ENCODE measurements at regions not wholly inside any gene's neighbourhood (a gene's known extent, or its start where the extent isn't known, plus 50 kb on each side); places are given as distances from the start of the nearest gene placed in this dataset.

DNA sequence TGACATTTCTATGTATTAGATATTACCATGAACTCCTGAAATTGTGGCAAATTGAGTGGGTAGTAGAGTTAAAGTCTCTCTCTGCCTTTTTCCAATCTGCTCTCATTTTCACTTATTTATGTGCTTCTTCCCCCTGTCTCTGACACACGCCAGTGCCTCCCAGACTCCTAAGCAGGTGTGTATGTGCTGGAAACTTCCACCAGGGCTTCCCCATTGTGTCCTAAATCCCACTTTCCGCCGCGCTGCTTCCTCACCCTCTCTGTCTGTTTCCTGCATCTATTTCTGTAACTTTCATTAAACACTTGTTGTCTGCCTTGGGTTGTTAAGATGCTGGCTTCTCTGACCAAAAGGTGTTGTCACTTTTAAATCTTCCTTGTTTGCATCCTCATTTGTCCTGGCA is 97.6 kb upstream of the HDGFL1 start:
- Histone ChIP-seq H3K27ac (no peak overlapping the region), H3K36me3 (ENCODE audit: insufficient read depth, low read length) (no peaks in the 10 kb centered on the region), H3K9me3 (ENCODE audit: low read depth, low read length) (no peaks in the 10 kb centered on the region), H3K4me3 (no peak overlapping the region), H3K9ac (ENCODE audit: insufficient read length) (no peak overlapping the region)
- TF ChIP-seq POLR2AphosphoS5 (IDR thresholded peaks at IDR 0.05; ENCODE audit: borderline replicate concordance, low read depth, low read length) (no peak), EZH2 (IDR thresholded peaks at IDR 0.05) (no peak), FOXP2 (optimal IDR thresholded peaks at IDR 0.05; ENCODE audit: control extremely low read depth, extremely low read length, insufficient read depth) (no peak)
- no peak for DNase-seq (ENCODE audit: low read depth, low spot score)

DNA sequence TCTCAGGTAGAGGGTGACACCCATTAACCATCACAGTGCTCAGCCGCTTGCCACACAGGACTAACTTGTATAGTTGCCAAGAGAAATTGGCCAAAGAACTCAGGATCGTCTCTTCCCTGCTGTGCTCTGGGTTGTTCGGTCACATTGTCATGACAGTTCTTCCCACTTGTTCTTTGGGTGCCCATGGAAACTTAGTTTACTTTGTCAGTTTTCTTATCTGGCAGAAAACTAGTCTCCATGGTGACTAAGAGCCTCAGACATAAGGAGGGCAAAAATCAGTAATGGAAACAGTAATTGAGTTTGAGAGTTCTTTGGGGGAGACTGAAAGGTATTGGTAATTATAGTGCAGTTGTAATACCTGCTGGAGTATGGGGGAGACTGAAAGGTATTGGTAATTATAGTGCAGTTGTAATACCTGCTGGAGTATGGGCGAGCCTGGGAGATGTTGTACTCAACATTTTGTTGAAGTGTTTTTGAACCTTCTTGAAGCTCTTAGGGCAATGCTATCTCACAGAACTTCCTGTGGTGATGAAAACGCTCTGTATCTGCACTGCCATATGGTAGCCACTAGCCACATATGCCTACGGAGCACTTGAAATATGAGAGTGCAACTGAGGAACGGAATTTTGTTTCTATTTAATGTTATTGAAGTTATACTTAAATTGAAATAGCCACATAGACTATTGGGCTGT is 95.2 kb upstream of the HDGFL1 start:
- Histone ChIP-seq H3K9ac (ENCODE audit: insufficient read length) (no peak overlapping the region), H3K36me3 (ENCODE audit: insufficient read depth, low read length) (no peaks in the 10 kb centered on the region), H3K27ac (no peak overlapping the region), H3K4me3 (no peak overlapping the region), H3K9me3 (ENCODE audit: low read depth, low read length) (no peaks in the 10 kb centered on the region)
- no peak for DNase-seq (ENCODE audit: low read depth, low spot score)
- no peak for TF ChIP-seq FOXP2 (optimal IDR thresholded peaks at IDR 0.05; ENCODE audit: control extremely low read depth, extremely low read length, insufficient read depth)
- no peak for TF ChIP-seq EZH2 (IDR thresholded peaks at IDR 0.05)
- no peak for TF ChIP-seq POLR2AphosphoS5 (IDR thresholded peaks at IDR 0.05; ENCODE audit: borderline replicate concordance, low read depth, low read length)

DNA sequence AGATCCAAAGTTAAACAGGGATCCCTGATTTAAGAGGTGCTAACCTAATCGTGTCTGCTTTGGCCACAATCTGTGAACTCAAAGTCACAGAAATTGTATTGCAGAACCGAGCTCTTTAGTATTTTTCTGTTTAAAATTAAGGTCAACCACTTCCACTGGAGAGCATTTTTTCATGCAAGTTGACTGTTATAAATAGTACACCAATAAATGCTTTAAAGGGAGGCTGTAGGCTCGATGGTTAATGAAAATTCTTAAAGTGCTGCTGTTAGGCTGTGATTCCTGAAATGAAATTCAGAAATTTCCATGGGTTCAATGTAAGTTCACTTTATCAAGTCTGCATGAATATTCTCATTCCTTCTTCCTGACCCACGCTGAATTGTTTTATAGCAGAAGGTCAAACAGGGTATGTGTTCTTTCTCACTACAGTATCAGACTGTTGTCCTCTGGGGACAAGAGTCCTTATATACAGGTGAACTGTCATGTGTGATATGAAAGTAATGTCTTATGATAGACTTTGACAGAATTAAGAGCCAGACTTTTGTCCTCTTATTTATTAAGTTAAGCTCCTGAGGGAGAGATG is 92.5 kb upstream of the HDGFL1 start:
- no peaks in the 10 kb centered on the region for H3K9me3 ChIP-seq (ENCODE audit: low read depth, low read length)
- TF ChIP-seq POLR2AphosphoS5 (IDR thresholded peaks at IDR 0.05; ENCODE audit: borderline replicate concordance, low read depth, low read length) (no peak), EZH2 (IDR thresholded peaks at IDR 0.05) (no peak), FOXP2 (optimal IDR thresholded peaks at IDR 0.05; ENCODE audit: control extremely low read depth, extremely low read length, insufficient read depth) (no peak)
- no peak for DNase-seq (ENCODE audit: low read depth, low spot score)
- no peak overlapping the region for H3K27ac ChIP-seq
- no peaks in the 10 kb centered on the region for H3K36me3 ChIP-seq (ENCODE audit: insufficient read depth, low read length)
- no peak overlapping the region for H3K4me3 ChIP-seq
- H3K9ac ChIP-seq (ENCODE audit: insufficient read length) = no peak overlapping the region

DNA sequence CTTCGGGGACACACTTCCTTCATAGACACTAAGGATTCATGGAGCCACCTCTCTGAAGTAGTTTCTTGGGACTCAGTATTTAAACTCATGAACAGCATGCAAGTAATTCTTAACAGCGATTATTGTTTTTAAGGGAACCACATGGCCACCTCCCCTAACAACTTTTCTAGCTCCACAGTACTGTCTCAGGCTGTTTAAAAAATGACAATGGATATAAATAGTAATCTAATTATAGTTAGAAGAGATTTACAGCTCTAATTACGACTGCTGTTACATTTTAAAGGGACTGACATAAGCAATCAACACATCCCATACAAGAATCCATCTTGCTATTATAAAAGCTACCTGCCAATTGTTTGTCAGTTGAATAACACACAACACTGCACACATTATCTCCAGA is 72.1 kb upstream of the HDGFL1 start:
- DNase-seq (ENCODE audit: low read depth, low spot score) = no peak
- H3K9ac ChIP-seq (ENCODE audit: insufficient read length) = no peak overlapping the region
- no peak overlapping the region for H3K4me3 ChIP-seq
- no peaks in the 10 kb centered on the region for H3K9me3 ChIP-seq (ENCODE audit: low read depth, low read length)
- TF ChIP-seq EZH2 (IDR thresholded peaks at IDR 0.05) = no peak
- no peak for TF ChIP-seq POLR2AphosphoS5 (IDR thresholded peaks at IDR 0.05; ENCODE audit: borderline replicate concordance, low read depth, low read length)
- TF ChIP-seq FOXP2 (optimal IDR thresholded peaks at IDR 0.05; ENCODE audit: control extremely low read depth, extremely low read length, insufficient read depth) = no peak
- H3K27ac ChIP-seq = no peak overlapping the region
- H3K36me3 ChIP-seq (ENCODE audit: insufficient read depth, low read length) = no peaks in the 10 kb centered on the region

DNA sequence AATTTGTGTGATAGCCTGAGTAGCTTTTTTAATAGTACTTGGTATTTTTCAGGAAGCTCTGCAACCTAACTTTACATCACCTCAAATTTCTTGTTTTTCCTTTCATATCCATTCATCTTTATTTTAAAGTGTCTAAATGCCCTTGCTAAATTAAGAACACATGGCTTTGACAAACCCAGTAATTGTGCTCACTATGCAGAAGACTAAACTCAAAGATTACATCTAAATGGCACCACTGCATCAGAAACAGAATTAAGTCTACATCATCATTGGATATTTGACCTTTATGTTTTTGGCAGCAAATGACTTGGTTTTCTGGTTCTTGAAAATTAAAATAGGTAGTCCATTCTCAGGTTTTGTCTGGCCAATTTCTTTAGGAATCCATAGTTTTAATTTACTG is 69.6 kb upstream of the HDGFL1 start:
- Histone ChIP-seq H3K36me3 (ENCODE audit: insufficient read depth, low read length) (no peaks in the 10 kb centered on the region), H3K4me3 (no peak overlapping the region), H3K27ac (no peak overlapping the region), H3K9me3 (ENCODE audit: low read depth, low read length) (no peaks in the 10 kb centered on the region), H3K9ac (ENCODE audit: insufficient read length) (no peak overlapping the region)
- DNase-seq (ENCODE audit: low read depth, low spot score) = no peak
- no peak for TF ChIP-seq POLR2AphosphoS5 (IDR thresholded peaks at IDR 0.05; ENCODE audit: borderline replicate concordance, low read depth, low read length)
- no peak for TF ChIP-seq EZH2 (IDR thresholded peaks at IDR 0.05)
- TF ChIP-seq FOXP2 (optimal IDR thresholded peaks at IDR 0.05; ENCODE audit: control extremely low read depth, extremely low read length, insufficient read depth) = no peak

DNA sequence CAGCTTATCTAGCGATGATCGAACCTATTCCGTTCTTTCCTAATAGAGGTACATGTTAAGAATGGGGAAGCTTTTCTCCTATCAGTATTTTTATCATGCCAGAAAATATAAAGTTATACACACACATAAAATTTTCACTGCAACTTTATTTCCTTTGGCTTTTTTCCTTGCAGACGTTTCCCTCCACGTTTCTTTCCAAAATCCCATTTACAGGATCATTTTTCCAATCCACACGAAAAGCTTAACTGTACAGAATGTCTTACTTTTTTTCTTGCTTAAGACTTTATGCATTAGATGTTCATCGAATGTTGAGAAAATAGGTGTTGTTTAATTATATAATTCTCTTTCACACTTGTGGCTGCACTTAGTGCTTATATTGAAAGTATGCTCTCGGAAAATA is 62.9 kb upstream of the HDGFL1 start:
- Histone ChIP-seq H3K36me3 (ENCODE audit: insufficient read depth, low read length) (no peaks in the 10 kb centered on the region), H3K4me3 (no peak overlapping the region), H3K9ac (ENCODE audit: insufficient read length) (no peak overlapping the region), H3K27ac (no peak overlapping the region), H3K9me3 (ENCODE audit: low read depth, low read length) (no peaks in the 10 kb centered on the region)
- no peak for TF ChIP-seq EZH2 (IDR thresholded peaks at IDR 0.05)
- TF ChIP-seq POLR2AphosphoS5 (IDR thresholded peaks at IDR 0.05; ENCODE audit: borderline replicate concordance, low read depth, low read length) = no peak
- no peak for TF ChIP-seq FOXP2 (optimal IDR thresholded peaks at IDR 0.05; ENCODE audit: control extremely low read depth, extremely low read length, insufficient read depth)
- no peak for DNase-seq (ENCODE audit: low read depth, low spot score)

DNA sequence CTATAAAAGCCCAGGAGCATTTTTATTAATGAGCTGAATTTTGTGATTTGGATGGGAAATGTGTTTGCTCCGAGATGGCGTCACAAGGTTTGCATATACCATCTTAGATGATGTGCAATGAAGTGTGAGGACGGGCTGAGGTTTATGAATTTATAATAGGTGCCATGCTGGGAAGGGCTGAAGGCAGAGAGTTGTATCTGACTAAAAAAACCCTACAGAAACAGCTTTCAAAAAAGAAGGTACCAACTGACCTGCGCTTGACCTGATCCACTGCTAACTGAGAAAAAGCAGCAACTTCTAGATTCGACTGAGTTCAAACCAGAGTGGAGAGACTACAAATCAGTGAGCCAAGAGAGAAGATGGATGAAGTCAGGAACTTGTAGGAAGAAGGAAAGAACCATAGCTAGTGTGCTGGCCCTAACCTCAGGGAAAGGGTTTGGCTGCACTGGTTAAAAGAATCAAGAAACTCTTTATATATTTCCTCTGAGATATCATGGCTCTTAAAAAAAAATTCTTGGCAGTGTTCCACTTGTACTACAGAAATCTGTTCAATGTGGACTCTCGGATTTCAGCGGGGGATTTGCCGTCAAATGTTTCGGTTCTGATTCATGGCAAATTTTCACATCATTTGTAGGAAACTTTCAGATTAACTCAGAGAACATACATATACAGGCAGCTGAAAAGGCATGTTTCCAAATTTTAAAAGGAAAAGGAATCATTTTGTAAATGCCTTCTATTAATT is 56.5 kb upstream of the HDGFL1 start:
- H3K27ac ChIP-seq = no peak overlapping the region
- TF ChIP-seq FOXP2 (optimal IDR thresholded peaks at IDR 0.05; ENCODE audit: control extremely low read depth, extremely low read length, insufficient read depth) (no peak), POLR2AphosphoS5 (IDR thresholded peaks at IDR 0.05; ENCODE audit: borderline replicate concordance, low read depth, low read length) (no peak), EZH2 (IDR thresholded peaks at IDR 0.05) (no peak)
- no peak for DNase-seq (ENCODE audit: low read depth, low spot score)
- H3K9ac ChIP-seq (ENCODE audit: insufficient read length) = no peak overlapping the region
- no peak overlapping the region for H3K4me3 ChIP-seq
- no peaks in the 10 kb centered on the region for H3K36me3 ChIP-seq (ENCODE audit: insufficient read depth, low read length)
- no peaks in the 10 kb centered on the region for H3K9me3 ChIP-seq (ENCODE audit: low read depth, low read length)

DNA sequence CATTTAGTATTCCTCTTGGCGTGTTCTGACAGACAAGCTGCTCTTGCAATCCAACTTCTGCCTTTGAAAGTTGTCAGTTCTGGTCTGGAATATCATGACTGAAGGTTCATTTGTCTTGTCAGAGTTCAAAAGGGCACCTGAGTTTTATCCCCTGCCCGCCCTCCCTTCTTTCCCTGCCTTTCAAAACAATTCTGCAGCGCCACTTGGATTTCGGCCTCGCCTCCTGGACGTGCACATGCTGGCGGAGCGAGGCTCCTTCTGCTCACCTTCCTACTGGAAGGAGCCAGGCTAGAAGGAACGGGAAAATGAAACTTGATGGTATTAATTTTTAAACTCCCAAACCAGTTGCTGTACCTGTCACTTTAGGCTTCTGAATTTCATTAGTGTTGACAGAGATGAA is 55.7 kb upstream of the HDGFL1 start:
- H3K36me3 ChIP-seq (ENCODE audit: insufficient read depth, low read length) = no peaks in the 10 kb centered on the region
- no peak overlapping the region for H3K4me3 ChIP-seq
- no peak overlapping the region for H3K9ac ChIP-seq (ENCODE audit: insufficient read length)
- H3K27ac ChIP-seq = no peak overlapping the region
- no peak for TF ChIP-seq EZH2 (IDR thresholded peaks at IDR 0.05)
- TF ChIP-seq FOXP2 (optimal IDR thresholded peaks at IDR 0.05; ENCODE audit: control extremely low read depth, extremely low read length, insufficient read depth) = no peak
- no peak for TF ChIP-seq POLR2AphosphoS5 (IDR thresholded peaks at IDR 0.05; ENCODE audit: borderline replicate concordance, low read depth, low read length)
- H3K9me3 ChIP-seq (ENCODE audit: low read depth, low read length) = no peaks in the 10 kb centered on the region
- DNase-seq (ENCODE audit: low read depth, low spot score) = no peak

All from SK-N-MC (cell line).